Mucosa of rectum (tissue), 2 donors: ENCODE measurements at regions not wholly inside any gene's neighbourhood (a gene's known extent, or its start where the extent isn't known, plus 50 kb on each side); places are given as distances from the start of the nearest gene placed in this dataset.
"Not testable (repeated sequence)": the region's sequence is repeated elsewhere in the genome, so short reads cannot be mapped to it uniquely, and the experiment has no call there.

ENCODE experiments used
- H3K27ac ChIP-seq, 2 donors: one replicate each; pipeline ENCODE4 v1.7.0; 2013; ENCODE audit warnings: inconsistent platforms in 2 of 2, low read depth in 2 of 2, low read length in 2 of 2
- H3K27me3 ChIP-seq, 2 donors: one replicate each; pipeline ENCODE4 v1.7.0; 2013; ENCODE audit warnings: low read length in 2 of 2; ENCODE audit not compliant: control insufficient read depth in 2 of 2, insufficient read depth in 2 of 2
- H3K36me3 ChIP-seq, 2 donors: one replicate each; pipeline ENCODE4 v1.7.0; 2013; ENCODE audit warnings: low read length in 2 of 2; ENCODE audit not compliant: control insufficient read depth in 2 of 2, insufficient read depth in 2 of 2
- H3K4me1 ChIP-seq, 2 donors: one replicate each; pipeline ENCODE4 v1.7.0; 2013; ENCODE audit warnings: low read length in 2 of 2, mild to moderate bottlenecking in 1 of 2; ENCODE audit not compliant: control insufficient read depth in 2 of 2, insufficient read depth in 2 of 2
- H3K4me3 ChIP-seq, 2 donors: one replicate each; pipeline ENCODE4 v1.7.0; 2013; ENCODE audit warnings: low read length in 2 of 2
- H3K9ac ChIP-seq, 2 donors: one replicate each; pipeline ENCODE4 v1.7.0; 2013; ENCODE audit warnings: low read length in 2 of 2, low read depth in 1 of 2, mild to moderate bottlenecking in 1 of 2
- H3K9me3 ChIP-seq, 2 donors: one replicate each; pipeline ENCODE4 v1.7.0; 2013; ENCODE audit warnings: low read length in 2 of 2; ENCODE audit not compliant: control insufficient read depth in 2 of 2
- donor health status: healthy.
- donor health status: Normal muscosa, but diverticular disease.

- H3K4me1 ChIP-seq: peaks cover 10% of the 10 kb centered on the region in 2 donors
Measured at GRCh38 chr3:195962222-195962621, 53.9 kb upstream of the TNK2 start.

DNA sequence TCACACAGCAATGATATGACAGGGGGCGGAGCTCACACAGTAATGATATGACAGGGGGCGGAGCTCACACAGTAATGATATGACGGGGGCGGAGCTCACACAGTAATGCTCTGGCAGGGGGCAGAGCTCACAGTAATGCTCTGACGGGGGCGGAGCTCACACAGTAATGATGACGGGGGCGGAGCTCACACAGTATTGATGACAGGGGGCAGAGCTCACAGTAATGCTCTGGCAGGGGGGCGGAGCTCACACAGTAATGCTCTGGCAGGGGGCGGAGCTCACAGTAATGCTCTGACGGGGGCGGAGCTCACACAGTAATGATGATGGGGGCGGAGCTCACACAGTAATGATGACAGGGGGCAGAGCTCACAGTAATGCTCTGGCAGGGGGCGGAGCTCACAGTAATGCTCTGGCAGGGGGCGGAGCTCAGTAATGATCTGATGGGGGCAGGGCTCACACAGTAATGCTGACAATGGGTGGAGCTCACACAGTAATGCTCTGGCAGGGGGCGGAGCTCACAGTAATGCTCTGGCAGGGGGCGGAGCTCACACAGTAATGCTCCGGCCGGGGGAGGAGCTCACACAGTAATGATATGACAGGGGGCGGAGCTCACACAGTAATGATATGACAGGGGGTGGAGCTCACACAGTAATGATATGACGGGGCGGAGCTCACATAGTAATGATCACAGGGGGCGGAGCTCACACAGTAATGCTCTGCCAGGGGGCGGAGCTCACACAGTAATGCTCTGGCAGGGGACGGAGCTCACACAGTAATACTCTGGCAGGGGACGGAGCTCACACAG lies 52.8 kb upstream of the TNK2 start:
- H3K27ac ChIP-seq, H3K9me3 ChIP-seq, H3K4me3 ChIP-seq, H3K27me3 ChIP-seq, H3K9ac ChIP-seq: not testable (repeated sequence)
- peaks cover 11 to 25% of the 10 kb centered on the region in 2 donors for H3K36me3 ChIP-seq
- peaks cover 10% of the 10 kb centered on the region in 2 donors for H3K4me1 ChIP-seq

More at GRCh38 chr3:195962222-195962621, 53.9 kb upstream of the TNK2 start:
- not testable (repeated sequence) for H3K9ac ChIP-seq, H3K9me3 ChIP-seq, H3K27me3 ChIP-seq, H3K4me3 ChIP-seq, H3K27ac ChIP-seq
- H3K36me3 ChIP-seq: peaks cover 11 to 25% of the 10 kb centered on the region in 2 donors

GRCh38 chr3:195960164-195960563 lies 51.8 kb upstream of the TNK2 start:
- H3K9me3 ChIP-seq, H3K4me3 ChIP-seq, H3K27ac ChIP-seq, H3K4me1 ChIP-seq, H3K27me3 ChIP-seq, H3K9ac ChIP-seq: not testable (repeated sequence)
- H3K36me3 ChIP-seq: peaks cover 6 to 18% of the 10 kb centered on the region in 2 donors

DNA sequence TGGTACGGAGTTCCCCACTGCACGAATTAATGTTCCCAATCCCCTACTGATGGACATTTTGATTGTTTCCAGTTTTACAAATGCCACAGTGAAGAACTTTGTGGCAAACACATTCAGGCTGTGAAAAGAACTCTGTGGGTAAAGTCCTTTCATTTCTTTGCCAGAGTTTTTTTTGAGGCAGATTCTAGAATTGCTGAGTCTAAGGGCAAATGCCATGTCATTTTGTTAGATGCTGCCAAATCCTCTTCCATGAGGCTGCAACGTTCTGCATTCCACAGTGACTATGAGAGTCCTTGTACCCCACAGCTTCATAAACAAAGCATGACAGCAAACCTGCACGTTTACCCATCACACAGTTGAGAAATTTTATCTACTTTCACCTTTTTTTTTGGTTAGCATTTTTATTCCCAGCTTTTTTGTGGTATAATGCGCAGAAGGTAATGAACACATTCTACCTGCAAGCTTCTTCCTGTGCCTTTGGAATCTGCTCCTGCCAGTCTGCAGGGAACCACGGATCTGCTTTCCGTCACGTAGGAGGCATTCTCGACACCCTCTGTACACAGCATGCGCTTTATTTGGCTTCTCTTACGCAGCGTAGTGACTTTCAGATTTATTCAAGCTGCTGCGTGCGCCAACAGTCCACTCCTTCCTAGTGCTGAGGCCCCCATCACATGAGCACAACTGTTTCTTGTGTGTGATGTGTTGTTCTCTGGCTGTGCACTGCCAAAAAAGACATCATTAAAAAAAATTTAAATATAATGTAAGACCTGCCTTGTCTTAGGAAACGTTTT lies 51.2 kb upstream of the TNK2 start:
- not testable (repeated sequence) for H3K9ac ChIP-seq, H3K27me3 ChIP-seq, H3K27ac ChIP-seq, H3K9me3 ChIP-seq, H3K4me3 ChIP-seq, H3K4me1 ChIP-seq
- peaks cover 0 to 12% of the 10 kb centered on the region in 2 donors for H3K36me3 ChIP-seq

DNA sequence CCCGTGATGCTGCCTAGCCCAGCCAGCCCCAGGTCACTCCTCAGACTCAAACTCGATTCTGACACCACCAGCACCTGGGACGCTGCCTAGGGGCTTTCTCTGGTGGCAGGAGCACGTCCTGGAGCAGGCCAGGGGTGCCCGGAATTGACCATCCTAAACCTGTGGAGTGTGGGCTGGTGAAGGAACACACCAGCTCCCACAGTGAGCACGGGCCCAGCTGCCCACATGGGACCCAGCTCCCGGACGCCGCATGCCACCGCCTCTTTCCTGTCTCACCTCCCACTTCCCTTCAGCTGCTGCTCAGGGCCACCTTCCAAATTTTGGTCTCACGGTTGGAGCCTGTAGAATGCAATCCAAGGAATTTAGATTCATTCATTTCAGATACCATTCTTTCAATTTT lies 50.4 kb upstream of the TNK2 start:
- H3K27ac ChIP-seq, H3K4me3 ChIP-seq, H3K9me3 ChIP-seq, H3K9ac ChIP-seq, H3K4me1 ChIP-seq, H3K27me3 ChIP-seq: not testable (repeated sequence)
- H3K36me3 ChIP-seq: peaks cover 0 to 11% of the 10 kb centered on the region in 2 donors
